ENCODE measurements at regions not wholly inside any gene's neighbourhood (a gene's known extent, or its start where the extent isn't known, plus 50 kb on each side); places are given as distances from the start of the nearest gene placed in this dataset.
"Not testable (repeated sequence)": the region's sequence is repeated elsewhere in the genome, so short reads cannot be mapped to it uniquely, and the experiment has no call there.

GRCh38 chr9:62550539-62550938 lies 1360.7 kb downstream of the SPATA31A7 start:
- TF ChIP-seq POLR2A (IDR thresholded peaks at IDR 0.05; ENCODE audit: low read depth, low read length); POLR2AphosphoS5 (IDR thresholded peaks at IDR 0.05; ENCODE audit: low read depth, low read length); TAF1 (IDR thresholded peaks at IDR 0.05; ENCODE audit: low read depth, low read length); SPI1 (IDR thresholded peaks at IDR 0.05; ENCODE audit: low read depth, low read length); PAX5 (IDR thresholded peaks at IDR 0.05; ENCODE audit: insufficient read depth, low read length, severe bottlenecking): not testable (repeated sequence)
